CD14-positive monocyte (primary cell): ENCODE measurements at regions not wholly inside any gene's neighbourhood (a gene's known extent, or its start where the extent isn't known, plus 50 kb on each side); places are given as distances from the start of the nearest gene placed in this dataset.

Experiments used
- DNase-seq, 3 donors: peaks; one replicate each; pipeline ENCODE4 v3.0.0-alpha.2; 2011 to 2022
- H2AFZ ChIP-seq: 2 replicates; pipeline ENCODE4 v1.6.0; 2012; ENCODE audit warnings: mild to moderate bottlenecking, low read depth, low read length, inconsistent platforms; ENCODE audit not compliant: insufficient read depth, poor library complexity, severe bottlenecking
- H3K27ac ChIP-seq, 2 donors: 1 replicate in 1 of 2; 2 replicates in 1 of 2; pipeline ENCODE4 v1.5.1; 2012 to 2013; ENCODE audit warnings: low read length in 2 of 2, control low read depth in 1 of 2, inconsistent platforms in 1 of 2, low read depth in 1 of 2, mild to moderate bottlenecking in 1 of 2
- H3K27me3 ChIP-seq, 2 donors: one replicate each; pipeline versions ENCODE4 v1.6.0 to v1.6.1; 2011 to 2013; ENCODE audit warnings: low read length in 2 of 2; ENCODE audit not compliant: control insufficient read depth in 2 of 2, insufficient read depth in 2 of 2
- H3K36me3 ChIP-seq, 2 donors: replicated peaks in 1 of 2; 1 replicate in 1 of 2; 2 replicates in 1 of 2; pipeline versions ENCODE4 v1.5.1 to v1.6.1; 2012 to 2013; ENCODE audit warnings: low read length in 2 of 2, control low read depth in 1 of 2, inconsistent platforms in 1 of 2, mild to moderate bottlenecking in 1 of 2; ENCODE audit not compliant: insufficient read depth in 2 of 2, control insufficient read depth in 1 of 2
- H3K4me1 ChIP-seq, 2 donors: 1 replicate in 1 of 2; 2 replicates in 1 of 2; pipeline versions ENCODE4 v1.5.1 to v1.6.1; 2012 to 2013; ENCODE audit warnings: low read length in 2 of 2, control low read depth in 1 of 2, inconsistent platforms in 1 of 2, mild to moderate bottlenecking in 1 of 2, moderate library complexity in 1 of 2; ENCODE audit not compliant: insufficient read depth in 2 of 2, control insufficient read depth in 1 of 2
- H3K4me2 ChIP-seq: replicated peaks from 2 replicates; pipeline ENCODE3; 2012; ENCODE audit warnings: low read length, moderate library complexity, mild to moderate bottlenecking; ENCODE audit not compliant: poor library complexity, severe bottlenecking; ENCODE audit errors: extremely low read depth
- H3K4me3 ChIP-seq, 3 experiments: fragments of 200-600 bp in 1 of 3; sonication (generic) in 1 of 3; replicated peaks in 1 of 3; 1 replicate in 2 of 3; 2 replicates in 1 of 3; pipeline ENCODE4 v1.5.1; 2011 to 2013; ENCODE audit warnings: low read length in 3 of 3, mild to moderate bottlenecking in 3 of 3, control low read depth in 2 of 3, low read depth in 2 of 3, inconsistent platforms in 1 of 3, moderate library complexity in 1 of 3
- H3K79me2 ChIP-seq: 2 replicates; pipeline ENCODE4 v1.6.0; 2012; ENCODE audit warnings: mild to moderate bottlenecking, control low read depth, inconsistent platforms, low read length, moderate library complexity; ENCODE audit not compliant: insufficient read depth
- H3K9ac ChIP-seq: 2 replicates; pipeline ENCODE4 v1.6.0; 2017; ENCODE audit warnings: low read length, mild to moderate bottlenecking; ENCODE audit not compliant: insufficient read depth, poor library complexity, severe bottlenecking
- H3K9me3 ChIP-seq, 2 donors: replicated peaks in 1 of 2; 1 replicate in 1 of 2; 2 replicates in 1 of 2; pipeline versions ENCODE4 v1.5.1 to v1.6.1; 2012 to 2013; ENCODE audit warnings: low read length in 2 of 2, control low read depth in 1 of 2; ENCODE audit not compliant: control insufficient read depth in 1 of 2, insufficient read depth in 1 of 2
- H4K20me1 ChIP-seq: 2 replicates; pipeline ENCODE4 v1.6.0; 2012; ENCODE audit warnings: mild to moderate bottlenecking, low read length, control low read depth, moderate library complexity; ENCODE audit not compliant: insufficient read depth
- H3K27ac Mint-ChIP-seq, 7 donors: one replicate each; pipeline ENCODE4 v1.8.0; 2020; ENCODE audit warnings: mild to moderate bottlenecking in 7 of 7, mixed read lengths in 7 of 7, moderate library complexity in 6 of 7, inconsistent platforms in 2 of 7
- H3K27me3 Mint-ChIP-seq, 3 donors: one replicate each; pipeline ENCODE4 v1.8.0; 2021 to 2022; ENCODE audit warnings: low read depth in 3 of 3, mild to moderate bottlenecking in 3 of 3, mixed read lengths in 3 of 3, moderate library complexity in 3 of 3, inconsistent platforms in 1 of 3
- H3K36me3 Mint-ChIP-seq, 2 donors: one replicate each; pipeline ENCODE4 v1.8.0; 2020; ENCODE audit warnings: mixed read lengths in 2 of 2, inconsistent platforms in 1 of 2, mild to moderate bottlenecking in 1 of 2
- H3K4me1 Mint-ChIP-seq: one replicate; pipeline ENCODE4 v1.8.0; 2020; ENCODE audit warnings: mild to moderate bottlenecking, mixed read lengths
- H3K4me3 Mint-ChIP-seq, 2 donors: one replicate each; pipeline ENCODE4 v1.8.0; 2020; ENCODE audit warnings: mild to moderate bottlenecking in 2 of 2, mixed read lengths in 2 of 2, moderate library complexity in 1 of 2
- H3K9me3 Mint-ChIP-seq, 7 donors: one replicate each; pipeline ENCODE4 v1.8.0; 2020 to 2022; ENCODE audit warnings: mixed read lengths in 7 of 7, mild to moderate bottlenecking in 6 of 7, moderate library complexity in 6 of 7, inconsistent platforms in 2 of 7
- WGBS: methylation state at CpG from one replicate; pipeline ENCODE4 v1.1.5; 2013; ENCODE audit warnings: missing lambda C conversion rate; ENCODE audit not compliant: insufficient coverage; 5-methylcytosine and 5-hydroxymethylcytosine counted together
- intact Hi-C, 2 donors: fragments of 100-400 bp; cut with micrococcal nuclease; formaldehyde crosslinking; loops; one replicate each; pipeline versions ENCODE4 v1.15.0 to v1.15.1; 2023
- TF ChIP-seq, protein P1 (sequence below): fragments of 200-600 bp; IDR thresholded peaks from one replicate; pipeline ENCODE4 v1.8.0; 2022; ENCODE audit warnings: antibody characterized with exemption, mild to moderate bottlenecking

DNA sequence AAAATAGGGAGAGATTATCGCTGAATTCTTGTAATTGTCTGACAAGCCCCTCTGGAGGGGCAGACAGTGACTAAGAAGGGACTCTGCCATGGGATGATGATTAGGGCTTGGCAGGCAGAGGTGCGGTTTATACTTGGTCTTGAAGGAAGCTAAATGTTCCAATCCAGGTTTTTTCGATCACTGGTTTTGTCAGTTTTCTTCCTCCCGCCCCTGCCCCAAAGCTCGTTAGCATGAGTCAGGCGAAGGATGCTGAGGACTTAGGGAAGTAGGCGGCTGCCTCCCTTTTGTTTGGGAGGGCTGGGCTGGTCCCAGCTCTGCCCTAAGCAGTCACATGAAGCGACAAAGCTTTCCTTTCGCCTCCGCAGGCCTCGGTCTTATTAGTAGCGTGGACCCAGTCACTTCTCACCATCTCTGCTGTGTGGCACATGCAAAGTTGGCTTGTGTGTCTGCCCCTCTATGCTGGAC is 314.2 kb downstream of the CDC5L start:
- Histone ChIP-seq H3K9ac (no peak overlapping the region), H3K79me2 (no peaks in the 10 kb centered on the region), H3K4me3 (no peak overlapping the region), H3K36me3 (no peaks in the 10 kb centered on the region), H3K9me3 (no peaks in the 10 kb centered on the region), H2AFZ (no peak overlapping the region), H3K27ac (no peak overlapping the region), H3K4me2 (no peak overlapping the region), H3K27me3 (no peaks in the 10 kb centered on the region), H3K4me1 (no peaks in the 10 kb centered on the region), H4K20me1 (no peaks in the 10 kb centered on the region)
- DNase-seq: no peak
- Mint-ChIP-seq H3K4me1 (no peaks in the 10 kb centered on the region), H3K36me3 (no peaks in the 10 kb centered on the region), H3K27me3 (peaks cover 0 to 4% (median 2%) of the 10 kb centered on the region in 3 donors), H3K4me3 (no peak overlapping the region), H3K9me3 (peaks cover 0 to 2% (median 0%) of the 10 kb centered on the region in 7 donors), H3K27ac (no peak overlapping the region)
- TF ChIP-seq, protein P1, sequence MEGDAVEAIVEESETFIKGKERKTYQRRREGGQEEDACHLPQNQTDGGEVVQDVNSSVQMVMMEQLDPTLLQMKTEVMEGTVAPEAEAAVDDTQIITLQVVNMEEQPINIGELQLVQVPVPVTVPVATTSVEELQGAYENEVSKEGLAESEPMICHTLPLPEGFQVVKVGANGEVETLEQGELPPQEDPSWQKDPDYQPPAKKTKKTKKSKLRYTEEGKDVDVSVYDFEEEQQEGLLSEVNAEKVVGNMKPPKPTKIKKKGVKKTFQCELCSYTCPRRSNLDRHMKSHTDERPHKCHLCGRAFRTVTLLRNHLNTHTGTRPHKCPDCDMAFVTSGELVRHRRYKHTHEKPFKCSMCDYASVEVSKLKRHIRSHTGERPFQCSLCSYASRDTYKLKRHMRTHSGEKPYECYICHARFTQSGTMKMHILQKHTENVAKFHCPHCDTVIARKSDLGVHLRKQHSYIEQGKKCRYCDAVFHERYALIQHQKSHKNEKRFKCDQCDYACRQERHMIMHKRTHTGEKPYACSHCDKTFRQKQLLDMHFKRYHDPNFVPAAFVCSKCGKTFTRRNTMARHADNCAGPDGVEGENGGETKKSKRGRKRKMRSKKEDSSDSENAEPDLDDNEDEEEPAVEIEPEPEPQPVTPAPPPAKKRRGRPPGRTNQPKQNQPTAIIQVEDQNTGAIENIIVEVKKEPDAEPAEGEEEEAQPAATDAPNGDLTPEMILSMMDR: no peak
- intact Hi-C loops: no loop called here
- 96% methylated on average over 10 of the region's 12 CpGs for WGBS

DNA sequence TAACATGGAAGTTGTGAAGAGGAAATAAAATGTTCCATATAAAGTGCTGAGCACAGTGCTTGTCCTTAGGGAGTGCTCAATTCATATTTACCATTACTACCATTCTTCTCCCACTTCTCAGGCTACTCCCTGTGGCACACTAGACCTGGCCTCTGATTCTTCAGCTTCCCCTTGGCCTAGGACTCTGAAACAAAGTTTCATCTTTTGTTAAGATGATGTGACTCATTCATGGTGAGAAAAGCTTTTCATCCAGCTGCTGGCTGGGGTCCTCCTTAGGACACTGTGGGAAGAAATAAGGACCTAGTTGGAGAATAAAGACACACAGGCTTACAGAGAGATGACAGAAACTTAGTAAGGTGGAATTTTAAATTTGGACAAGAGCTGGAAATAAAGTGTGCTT is 314.8 kb downstream of the CDC5L start:
- no peaks in the 10 kb centered on the region for H3K9me3 ChIP-seq
- no peak overlapping the region for H3K9ac ChIP-seq
- Mint-ChIP-seq H3K4me1 (no peaks in the 10 kb centered on the region), H3K9me3 (peaks cover 0 to 2% (median 0%) of the 10 kb centered on the region in 7 donors), H3K36me3 (no peaks in the 10 kb centered on the region), H3K27me3 (peaks cover 0 to 4% (median 2%) of the 10 kb centered on the region in 3 donors), H3K27ac (no peak overlapping the region), H3K4me3 (no peak overlapping the region)
- intact Hi-C loops: no loop called here
- no peaks in the 10 kb centered on the region for H3K27me3 ChIP-seq
- no peak overlapping the region for H3K4me3 ChIP-seq
- no peaks in the 10 kb centered on the region for H3K36me3 ChIP-seq
- DNase-seq: no peak
- no peak overlapping the region for H2AFZ ChIP-seq
- H4K20me1 ChIP-seq: no peaks in the 10 kb centered on the region
- H3K79me2 ChIP-seq: no peaks in the 10 kb centered on the region
- TF ChIP-seq, protein P1: no peak
- H3K4me1 ChIP-seq: no peaks in the 10 kb centered on the region
- no peak overlapping the region for H3K27ac ChIP-seq
- H3K4me2 ChIP-seq: no peak overlapping the region
